Left hindlimb (tissue), 1 donor: ENCODE measurements at regions not wholly inside any gene's neighbourhood (a gene's known extent, or its start where the extent isn't known, plus 50 kb on each side); places are given as distances from the start of the nearest gene placed in this dataset.

Source experiments
- DNase-seq: peaks from one replicate; pipeline ENCODE4 v3.0.0-alpha.2; 2018

GRCh38 chr7:41028580-41028979, 674.3 kb downstream of the INHBA start:
- DNase-seq: no peak

- DNase-seq: no peak
Observed at GRCh38 chr7:41027428-41028115, 675.3 kb downstream of the INHBA start.

- DNase-seq: no peak
Observed at GRCh38 chr7:41024126-41024525, 678.8 kb downstream of the INHBA start.

GRCh38 chr7:41020056-41020455, 682.8 kb downstream of the INHBA start:
- DNase-seq: no peak

- DNase-seq: no peak
Observed at GRCh38 chr7:41013117-41013516, 689.8 kb downstream of the INHBA start.

- DNase-seq: no peak
Observed at GRCh38 chr7:41012041-41012440, 690.8 kb downstream of the INHBA start.

GRCh38 chr7:41010967-41011366, 691.9 kb downstream of the INHBA start:
- no peak for DNase-seq

GRCh38 chr7:41010418-41010817, 692.5 kb downstream of the INHBA start:
- DNase-seq: no peak

GRCh38 chr7:41007811-41008210, 695.1 kb downstream of the INHBA start:
- DNase-seq: no peak

GRCh38 chr7:41007351-41007751, 695.5 kb downstream of the INHBA start:
- no peak for DNase-seq

GRCh38 chr7:41006306-41006995, 696.4 kb downstream of the INHBA start:
- DNase-seq: no peak

- no peak for DNase-seq
Observed at GRCh38 chr7:41005374-41005901, 697.5 kb downstream of the INHBA start.

GRCh38 chr7:41003977-41004376, 698.9 kb downstream of the INHBA start:
- no peak for DNase-seq

- DNase-seq: no peak
Observed at GRCh38 chr7:41003611-41003940, 699.3 kb downstream of the INHBA start.

GRCh38 chr7:41002741-41003610, 699.9 kb downstream of the INHBA start:
- DNase-seq: no peak

GRCh38 chr7:41000042-41000441, 702.8 kb downstream of the INHBA start:
- DNase-seq: no peak

- peak; percentile 62 for DNase-seq
Observed at GRCh38 chr7:40996233-40996677, 706.6 kb downstream of the INHBA start.

GRCh38 chr7:40990841-40991240, 712.0 kb downstream of the INHBA start:
- DNase-seq: no peak

GRCh38 chr7:40987571-40987970, 715.3 kb downstream of the INHBA start:
- DNase-seq: no peak

GRCh38 chr7:40986351-40986873, 716.5 kb downstream of the INHBA start:
- no peak for DNase-seq

GRCh38 chr7:40983111-40983510, 719.8 kb downstream of the INHBA start:
- DNase-seq: no peak

GRCh38 chr7:40979296-40979695, 723.6 kb downstream of the INHBA start:
- no peak for DNase-seq

- no peak for DNase-seq
Observed at GRCh38 chr7:40978047-40978446, 724.8 kb downstream of the INHBA start.
